WTC11 (cell line): ENCODE measurements at regions not wholly inside any gene's neighbourhood (a gene's known extent, or its start where the extent isn't known, plus 50 kb on each side); places are given as distances from the start of the nearest gene placed in this dataset.
A peak's percentile ranks its signal among the peaks of the same experiment; 100 is the strongest.

Source experiments
- ATAC-seq: fragments of 200-7000 bp; cut with Tn5 transposase; 2 replicates; pipeline ENCODE4 v1.10.0; 2021; ENCODE audit warnings: mild to moderate bottlenecking, moderate library complexity
- CTCF ChIA-PET: fragments of 300-600 bp; sonication (Branson Sonifier 250); formaldehyde crosslinking; loops from one replicate; lab custom pipeline; 2021; ENCODE audit warnings: antibody characterized with exemption; lab: Charles Lee
- POLR2A ChIA-PET: fragments of 350-600 bp; sonication (Branson Sonifier 250); formaldehyde crosslinking; loops from one replicate; lab custom pipeline; 2021; ENCODE audit warnings: antibody characterized with exemption; lab: Charles Lee
- DNase-seq: peaks from one replicate; pipeline ENCODE4 v3.0.0; 2021; ENCODE audit warnings: low spot score
- H3K27ac Mint-ChIP-seq: 2 replicates; pipeline ENCODE4 v1.8.0; 2021; ENCODE audit warnings: mixed read lengths
- H3K27me3 Mint-ChIP-seq: 2 replicates; pipeline ENCODE4 v1.8.0; 2021; ENCODE audit warnings: low read depth, mild to moderate bottlenecking, moderate library complexity, mixed read lengths
- H3K36me3 Mint-ChIP-seq: 2 replicates; pipeline ENCODE4 v1.8.0; 2021; ENCODE audit warnings: mixed read lengths
- H3K4me1 Mint-ChIP-seq: 2 replicates; pipeline ENCODE4 v1.8.0; 2022; ENCODE audit warnings: mixed read lengths
- H3K4me3 Mint-ChIP-seq: 2 replicates; pipeline ENCODE4 v1.8.0; 2021; ENCODE audit warnings: mild to moderate bottlenecking, moderate library complexity, mixed read lengths
- H3K9me3 Mint-ChIP-seq: 2 replicates; pipeline ENCODE4 v1.8.0; 2021; ENCODE audit warnings: mixed read lengths
- ARID4B ChIP-seq: sonication (generic); formaldehyde crosslinking; IDR thresholded peaks from 2 replicates; pipeline ENCODE4 v1.8.0; 2023; ENCODE audit warnings: missing genetic modification reagents, mild to moderate bottlenecking, borderline replicate concordance
- ATF2 ChIP-seq: sonication (generic); formaldehyde crosslinking; IDR thresholded peaks from 2 replicates; pipeline ENCODE4 v1.8.1; 2022; ENCODE audit warnings: low read depth, missing genetic modification reagents, borderline replicate concordance
- CBFB ChIP-seq: sonication (generic); formaldehyde crosslinking; IDR thresholded peaks from 2 replicates; pipeline ENCODE4 v1.8.1; 2022; ENCODE audit warnings: mild to moderate bottlenecking, low read depth, missing genetic modification reagents
- CDX4 ChIP-seq: fragments of 250-450 bp; sonication (Bioruptor Pico); IDR thresholded peaks from 2 replicates; pipeline ENCODE4 v1.9.0; 2021; ENCODE audit warnings: moderate library complexity, mild to moderate bottlenecking, inconsistent platforms, borderline replicate concordance
- E2F4 ChIP-seq: sonication (generic); formaldehyde crosslinking; IDR thresholded peaks from 2 replicates; pipeline ENCODE4 v1.8.1; 2022; ENCODE audit warnings: low read depth, mild to moderate bottlenecking, moderate library complexity, missing genetic modification reagents, borderline replicate concordance
- GABPB1 ChIP-seq: sonication (generic); formaldehyde crosslinking; IDR thresholded peaks from 2 replicates; pipeline ENCODE4 v1.8.1; 2023; ENCODE audit warnings: mild to moderate bottlenecking, missing genetic modification reagents
- HMGXB4 ChIP-seq: sonication (generic); formaldehyde crosslinking; IDR thresholded peaks from 2 replicates; pipeline ENCODE4 v1.8.1; 2023; ENCODE audit warnings: mild to moderate bottlenecking, moderate library complexity, missing genetic modification reagents
- IRF1 ChIP-seq: sonication (generic); formaldehyde crosslinking; IDR thresholded peaks from 2 replicates; pipeline ENCODE4 v1.8.0; 2023; ENCODE audit warnings: missing genetic modification reagents
- MAX ChIP-seq: sonication (generic); formaldehyde crosslinking; IDR thresholded peaks from 2 replicates; pipeline ENCODE4 v1.8.0; 2022; ENCODE audit warnings: mild to moderate bottlenecking, missing genetic modification reagents
- MYBL2 ChIP-seq: sonication (generic); formaldehyde crosslinking; IDR thresholded peaks from 2 replicates; pipeline ENCODE4 v1.8.1; 2023; ENCODE audit warnings: mild to moderate bottlenecking, moderate library complexity, missing genetic modification reagents
- NFYB ChIP-seq: sonication (generic); formaldehyde crosslinking; conservative IDR thresholded peaks from 2 replicates; pipeline ENCODE4 v1.8.0; 2022; ENCODE audit warnings: low read depth, missing genetic modification reagents
- TEAD1 ChIP-seq: sonication (generic); formaldehyde crosslinking; IDR thresholded peaks from 2 replicates; pipeline ENCODE4 v1.8.0; 2022; ENCODE audit warnings: mild to moderate bottlenecking, missing genetic modification reagents
- USF1 ChIP-seq: sonication (generic); formaldehyde crosslinking; IDR thresholded peaks from 2 replicates; pipeline ENCODE4 v1.8.0; 2022; ENCODE audit warnings: mild to moderate bottlenecking, missing genetic modification reagents
- USF2 ChIP-seq: sonication (generic); formaldehyde crosslinking; IDR thresholded peaks from 2 replicates; pipeline ENCODE4 v1.8.1; 2023; ENCODE audit warnings: mild to moderate bottlenecking, missing genetic modification reagents, moderate library complexity
- ZMAT4 ChIP-seq: fragments of 250-450 bp; sonication (Bioruptor Pico); IDR thresholded peaks from 2 replicates; pipeline ENCODE4 v1.9.0; 2021; ENCODE audit warnings: mild to moderate bottlenecking
- ZNF219 ChIP-seq: sonication (generic); formaldehyde crosslinking; IDR thresholded peaks from 2 replicates; pipeline ENCODE4 v1.8.0; 2023; ENCODE audit warnings: missing genetic modification reagents, mild to moderate bottlenecking, borderline replicate concordance
- ZNF423 ChIP-seq: fragments of 250-450 bp; sonication (Bioruptor Pico); IDR thresholded peaks from 2 replicates; pipeline ENCODE4 v2.1.2; 2022; ENCODE audit warnings: mild to moderate bottlenecking, moderate library complexity
- ZSCAN18 ChIP-seq: fragments of 250-450 bp; sonication (Bioruptor Pico); IDR thresholded peaks from 2 replicates; pipeline ENCODE4 v2.1.2; 2022; ENCODE audit warnings: mild to moderate bottlenecking, moderate library complexity

- TF ChIP-seq CBFB (CRISPR knock-in tag) (no peak), TEAD1 (CRISPR knock-in tag) (no peak), NFYB (no peak), MYBL2 (CRISPR knock-in tag) (no peak), USF1 (CRISPR knock-in tag) (no peak)
- TF ChIP-seq, all 79 proteins: peak for 0
Measured at GRCh38 chr2:82879803-82880202, 1579.3 kb downstream of the SUCLG1 start (continued).

- ChIA-PET CTCF (no interaction called here), POLR2A (no interaction called here)
- DNase-seq (no peak), ATAC-seq (peak; percentile 30; the same call in 1 of the 2 replicates)
- no peaks in the 10 kb centered on the region for H3K36me3 Mint-ChIP-seq
- H3K4me3 Mint-ChIP-seq = no peak overlapping the region
- no peaks in the 10 kb centered on the region for H3K4me1 Mint-ChIP-seq
- H3K27me3 Mint-ChIP-seq = no peaks in the 10 kb centered on the region
- peaks cover 19% of the 10 kb centered on the region for H3K9me3 Mint-ChIP-seq
- TF ChIP-seq HMGXB4 (CRISPR knock-in tag) = no peak
- no peak for TF ChIP-seq ZSCAN18 (CRISPR knock-in tag)
- no peak for TF ChIP-seq ARID4B (CRISPR knock-in tag)
- no peak for TF ChIP-seq CDX4 (CRISPR knock-in tag)
- no peak for TF ChIP-seq ZMAT4 (CRISPR knock-in tag)
- no peak for TF ChIP-seq E2F4 (CRISPR knock-in tag)
- no peak for TF ChIP-seq USF2 (CRISPR knock-in tag)
- no peak for TF ChIP-seq IRF1 (CRISPR knock-in tag)
- no peak for TF ChIP-seq ZNF219 (CRISPR knock-in tag)
- no peak for TF ChIP-seq GABPB1 (CRISPR knock-in tag)
- TF ChIP-seq ZNF423 (CRISPR knock-in tag) = no peak
- no peak for TF ChIP-seq MAX (CRISPR knock-in tag)
- no peak for TF ChIP-seq ATF2 (CRISPR knock-in tag)
- H3K27ac Mint-ChIP-seq = no peak overlapping the region
Measured at GRCh38 chr2:82875858-82876257, 1583.2 kb downstream of the SUCLG1 start.
